ENCODE measurements at regions not wholly inside any gene's neighbourhood (a gene's known extent, or its start where the extent isn't known, plus 50 kb on each side); places are given as distances from the start of the nearest gene placed in this dataset.
"Not testable (repeated sequence)": the region's sequence is repeated elsewhere in the genome, so short reads cannot be mapped to it uniquely, and the experiment has no call there.

- no peak for DNase-seq (ENCODE audit: low read depth)
- TF ChIP-seq CTCF (conservative IDR thresholded peaks at IDR 0.05; ENCODE audit: low read length) = no peak
- H3K4me3 ChIP-seq (ENCODE audit: low read length) = no peak overlapping the region
Observed at GRCh38 chr4:34972189-34972588, 1272.1 kb downstream of the ARAP2 start.

GRCh38 chr4:34973650-34974312 lies 1270.5 kb downstream of the ARAP2 start:
- DNase-seq (ENCODE audit: low read depth) = no peak
- H3K4me3 ChIP-seq (ENCODE audit: low read length) = no peak overlapping the region
- no peak for TF ChIP-seq CTCF (conservative IDR thresholded peaks at IDR 0.05; ENCODE audit: low read length)

- DNase-seq (ENCODE audit: low read depth) = no peak
- H3K4me3 ChIP-seq (ENCODE audit: low read length) = no peak overlapping the region
- TF ChIP-seq CTCF (conservative IDR thresholded peaks at IDR 0.05; ENCODE audit: low read length) = no peak
Observed at GRCh38 chr4:34974313-34974680, 1270.0 kb downstream of the ARAP2 start.

- peak; percentile 7 for DNase-seq (ENCODE audit: low read depth)
- not testable (repeated sequence) for H3K4me3 ChIP-seq (ENCODE audit: low read length)
Observed at GRCh38 chr4:35021222-35021621, 1223.1 kb downstream of the ARAP2 start.

- no peak overlapping the region for H3K4me3 ChIP-seq (ENCODE audit: low read length)
- DNase-seq (ENCODE audit: low read depth) = no peak
- no peak for TF ChIP-seq CTCF (conservative IDR thresholded peaks at IDR 0.05; ENCODE audit: low read length)
Observed at GRCh38 chr4:35025152-35025834, 1219.0 kb downstream of the ARAP2 start.

GRCh38 chr4:35038079-35038805 lies 1206.1 kb downstream of the ARAP2 start:
- H3K4me3 ChIP-seq (ENCODE audit: low read length) = no peak overlapping the region
- TF ChIP-seq CTCF (conservative IDR thresholded peaks at IDR 0.05; ENCODE audit: low read length) = no peak
- DNase-seq (ENCODE audit: low read depth) = no peak

- TF ChIP-seq CTCF (conservative IDR thresholded peaks at IDR 0.05; ENCODE audit: low read length) = no peak
- DNase-seq (ENCODE audit: low read depth) = no peak
- no peak overlapping the region for H3K4me3 ChIP-seq (ENCODE audit: low read length)
Observed at GRCh38 chr4:35038845-35039244, 1205.5 kb downstream of the ARAP2 start.
